Testis (tissue), 2 donors: ENCODE measurements at regions not wholly inside any gene's neighbourhood (a gene's known extent, or its start where the extent isn't known, plus 50 kb on each side); places are given as distances from the start of the nearest gene placed in this dataset.

Experiments
- CTCF ChIP-seq, 3 experiments: fragments of 450-650 bp in 2 of 3; fragments of 200-600 bp in 1 of 3; sonication (generic) in 1 of 3; IDR thresholded peaks; one replicate each; pipeline ENCODE4 v1.5.1; 2016 to 2019; ENCODE audit warnings: antibody characterized with exemption in 3 of 3, mild to moderate bottlenecking in 2 of 3, moderate library complexity in 1 of 3
- POLR2A ChIP-seq: fragments of 450-650 bp; IDR thresholded peaks from one replicate; pipeline ENCODE4 v1.6.1; 2017; ENCODE audit warnings: antibody characterized with exemption, mild to moderate bottlenecking, moderate library complexity

- TF ChIP-seq CTCF (IDR thresholded peaks at IDR 0.05) (no peak), POLR2A (no peak)
These were observed 64.7 kb downstream of the BARX1 start for GRCh38 chr9:93890436-93890935.
